Heart left ventricle (tissue), 16 donors: ENCODE measurements at regions not wholly inside any gene's neighbourhood (a gene's known extent, or its start where the extent isn't known, plus 50 kb on each side); places are given as distances from the start of the nearest gene placed in this dataset.

Source experiments
- ATAC-seq, 4 donors: fragments of 200-7000 bp; cut with Tn5 transposase; one replicate each; pipeline ENCODE4 v1.9.1; 2020 to 2022; ENCODE audit warnings: moderate library complexity in 4 of 4, mild to moderate bottlenecking in 3 of 4, moderate number of reproducible peaks in 1 of 4
- DNase-seq, 5 donors: peaks; one replicate each; pipeline ENCODE4 v3.0.0-alpha.2; 2020
- H3K27ac ChIP-seq, 12 donors: fragments of 200-600 bp; sonication (generic) in 4 of 12; one replicate each; pipeline versions ENCODE4 v1.5.0 to v1.8.0; 2016 to 2022; ENCODE audit warnings: mild to moderate bottlenecking in 2 of 12
- H3K27me3 ChIP-seq, 9 donors: fragments of 200-600 bp; sonication (generic) in 2 of 9; one replicate each; pipeline versions ENCODE4 v1.5.1 to v1.8.0; 2016 to 2022; ENCODE audit warnings: mild to moderate bottlenecking in 3 of 9
- H3K36me3 ChIP-seq, 9 donors: fragments of 200-600 bp; sonication (generic) in 2 of 9; one replicate each; pipeline versions ENCODE4 v1.5.0 to v1.8.0; 2018 to 2022; ENCODE audit warnings: mild to moderate bottlenecking in 2 of 9
- H3K4me1 ChIP-seq, 12 donors: fragments of 200-600 bp; sonication (generic) in 4 of 12; one replicate each; pipeline versions ENCODE4 v1.5.0 to v1.8.0; 2016 to 2022; ENCODE audit warnings: mild to moderate bottlenecking in 3 of 12
- H3K4me3 ChIP-seq, 12 donors: fragments of 200-600 bp; sonication (generic) in 4 of 12; one replicate each; pipeline versions ENCODE4 v1.5.0 to v1.8.0; 2017 to 2022; ENCODE audit warnings: mild to moderate bottlenecking in 9 of 12, moderate library complexity in 4 of 12
- H3K9me3 ChIP-seq, 12 donors: fragments of 200-600 bp; sonication (generic) in 4 of 12; one replicate each; pipeline versions ENCODE4 v1.5.0 to v1.8.0; 2016 to 2022; ENCODE audit warnings: mild to moderate bottlenecking in 1 of 12
- CTCF ChIP-seq, 12 donors: fragments of 200-600 bp; sonication (generic) in 4 of 12; IDR thresholded peaks; one replicate each; pipeline versions ENCODE4 v1.5.0 to v1.8.0; 2018 to 2022; ENCODE audit warnings: antibody characterized with exemption in 12 of 12, mild to moderate bottlenecking in 5 of 12
- POLR2A ChIP-seq, 2 donors: fragments of 450-650 bp; IDR thresholded peaks; one replicate each; pipeline ENCODE4 v1.6.1; 2017; ENCODE audit warnings: antibody characterized with exemption in 2 of 2, mild to moderate bottlenecking in 2 of 2, moderate library complexity in 2 of 2
- WGBS, 4 donors: extraction: QIAGEN DNeasy Blood & Tissue Kit in 2 of 4; methylation state at CpG; one replicate each; pipeline versions ENCODE4 v1.1.5 to v1.1.7; 2013 to 2018; 5-methylcytosine and 5-hydroxymethylcytosine counted together
- intact Hi-C, 10 donors: fragments of 100-400 bp; cut with DNase I; formaldehyde crosslinking; loops; one replicate each; pipeline versions ENCODE4 v1.11.1 to v1.14.2; 2022
- donor health status: ischemic (EF 13 %, LVEDD 7.1; RV severe dilation, severe dysfunction).
- donor health status: healthy with polysubstance abuse.
- donor health status: DM: no; HTN: yes; CAD: no.
- donor health status: DM: no; HTN: no; CAD: no.
- donor health status: ischemic (EF 25% LVEDD 6.9; RV normal size, moderate dysfunction).
- donor health status: ischemic (EF 25% LVEDD 5.7; RV mildly dilated, moderate dysfunction).
- donor health status: healthy.
- donor health status: DM: yes; HTN: yes; CAD: no.
- donor health status: ischemic (EF 35%, LVEDD 5.7; RV mildly dilated, moderate dysfunction).
- donor health status: nonischemic (EF 11% LVEDD 7.7; RV severe dilation, severe dysfunction).
- donor health status: DM: yes; HTN: yes; CAD: no.
- donor health status: PGD.
- donor health status: ischemic (EF 29% LVEDD 5.4; RV normal size, mild dysfunction).
- donor health status: nonischemic (EF 23%, LVEDD 6.1; RV moderate dilation, normal function).

- H3K4me1 ChIP-seq, result no peaks in the 10 kb centered on the region
- ATAC-seq (no peak), DNase-seq (no peak)
- no peak overlapping the region for H3K27ac ChIP-seq
- no peak overlapping the region for H3K4me3 ChIP-seq
- no peaks in the 10 kb centered on the region for H3K27me3 ChIP-seq
- H3K9me3 ChIP-seq, result no peaks in the 10 kb centered on the region
- no peak for TF ChIP-seq POLR2A (IDR thresholded peaks at IDR 0.05)
- no peak for TF ChIP-seq CTCF (IDR thresholded peaks at IDR 0.05)
- intact Hi-C loops, result no loop called here
- 59 to 85% (median 72%) methylated on average over 4 of the region's 4 CpGs for WGBS, 4 donors
- no peaks in the 10 kb centered on the region for H3K36me3 ChIP-seq
These were observed 864.2 kb downstream of the SLC4A3 start for GRCh38 chr2:220491670-220492069.

DNA sequence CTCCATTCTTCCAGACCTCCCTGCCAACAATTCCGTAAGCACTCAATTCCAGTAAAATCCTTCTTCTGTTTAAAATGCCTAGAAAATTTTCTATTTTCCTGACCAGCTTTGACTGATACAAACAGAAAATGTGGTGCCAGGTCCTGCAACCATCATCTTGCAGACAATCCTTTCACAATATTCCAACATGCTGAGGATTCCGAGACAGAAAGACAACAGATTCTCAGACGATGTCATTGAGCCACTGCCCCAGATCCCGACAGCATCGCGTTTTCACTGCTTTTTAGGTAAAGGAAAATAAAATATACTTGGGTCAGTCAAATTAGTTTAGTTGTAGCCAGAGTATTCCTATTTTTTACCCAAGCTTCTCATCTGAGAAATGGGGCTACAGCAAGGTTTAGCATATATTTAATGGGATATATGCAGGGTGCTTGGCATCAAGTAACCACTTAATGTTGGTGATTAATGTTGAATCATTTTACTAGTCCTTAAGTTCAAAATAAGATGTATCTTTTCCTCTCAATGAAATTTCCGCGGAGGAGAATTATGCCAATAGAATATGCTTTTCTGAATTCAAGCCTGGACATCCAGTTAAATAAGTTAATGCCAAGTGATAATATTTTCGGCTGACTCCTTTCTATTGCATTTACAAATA, 866.6 kb downstream of the SLC4A3 start:
- Histone ChIP-seq H3K4me3 (no peak overlapping the region), H3K27ac (no peak overlapping the region), H3K9me3 (no peaks in the 10 kb centered on the region), H3K4me1 (peaks cover 0 to under 1% (median 0%) of the 10 kb centered on the region in 12 donors), H3K27me3 (no peaks in the 10 kb centered on the region), H3K36me3 (no peaks in the 10 kb centered on the region)
- intact Hi-C loops, result no loop called here
- ATAC-seq (no peak), DNase-seq (no peak)
- WGBS, 4 donors, result 88 to 94% (median 92%) methylated on average over 9 of the region's 9 CpGs
- no peak for TF ChIP-seq POLR2A (IDR thresholded peaks at IDR 0.05)
- TF ChIP-seq CTCF (IDR thresholded peaks at IDR 0.05), result no peak

DNA sequence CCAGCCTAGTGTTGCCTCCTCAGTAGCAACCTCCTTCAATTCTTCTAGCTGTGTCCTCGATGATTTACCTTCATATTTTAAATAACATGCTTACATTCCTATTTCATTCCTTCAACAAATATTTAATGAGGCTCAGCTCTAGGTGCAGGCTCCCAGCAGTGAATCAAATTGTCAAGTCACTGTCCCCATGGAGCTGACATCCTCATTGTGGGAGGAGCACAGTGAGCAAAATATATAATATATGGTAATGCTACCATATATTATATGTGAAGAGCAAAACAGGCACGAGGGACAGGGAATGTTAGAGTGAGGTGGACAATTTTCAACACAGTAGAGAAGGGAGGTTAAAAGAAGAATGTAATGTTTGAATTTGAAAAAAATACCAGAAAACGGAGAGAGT, 869.1 kb downstream of the SLC4A3 start:
- no peak overlapping the region for H3K27ac ChIP-seq
- ATAC-seq (no peak), DNase-seq (no peak)
- H3K4me1 ChIP-seq, result peaks cover 0 to 6% (median 0%) of the 10 kb centered on the region in 12 donors
- no peak overlapping the region for H3K4me3 ChIP-seq
- no peak for TF ChIP-seq CTCF (IDR thresholded peaks at IDR 0.05)
- no peak for TF ChIP-seq POLR2A (IDR thresholded peaks at IDR 0.05)
- no peaks in the 10 kb centered on the region for H3K27me3 ChIP-seq
- H3K36me3 ChIP-seq, result no peaks in the 10 kb centered on the region
- peaks cover 0 to 7% (median 0%) of the 10 kb centered on the region in 12 donors for H3K9me3 ChIP-seq
- WGBS, 4 donors, result 82 to 84% (median 84%) methylated on average over 3 of the region's 3 CpGs
- intact Hi-C loops, result no loop called here

GRCh38 chr2:220499225-220499624, 871.8 kb downstream of the SLC4A3 start:
- intact Hi-C loops, result no loop called here
- DNase-seq (peak in 3 of 5 donors; percentile 16 to 43 (median 33)), ATAC-seq (peak; percentile 55 to 91 (median 74))
- peaks cover 0 to 14% (median 0%) of the 10 kb centered on the region in 12 donors for H3K9me3 ChIP-seq
- H3K4me3 ChIP-seq, result no peak overlapping the region
- 43 to 56% (median 48%) methylated on average over 2 of the region's 2 CpGs for whole genome bisulfite sequencing, 4 donors
- H3K4me1 ChIP-seq, result peaks cover 0 to 6% (median 0%) of the 10 kb centered on the region in 12 donors
- TF ChIP-seq POLR2A (IDR thresholded peaks at IDR 0.05) (no peak), CTCF (IDR thresholded peaks at IDR 0.05) (no peak)
- H3K27ac ChIP-seq, result no peak overlapping the region
- no peaks in the 10 kb centered on the region for H3K27me3 ChIP-seq
- no peaks in the 10 kb centered on the region for H3K36me3 ChIP-seq
